ENCODE measurements at regions not wholly inside any gene's neighbourhood (a gene's known extent, or its start where the extent isn't known, plus 50 kb on each side); places are given as distances from the start of the nearest gene placed in this dataset.

DNA sequence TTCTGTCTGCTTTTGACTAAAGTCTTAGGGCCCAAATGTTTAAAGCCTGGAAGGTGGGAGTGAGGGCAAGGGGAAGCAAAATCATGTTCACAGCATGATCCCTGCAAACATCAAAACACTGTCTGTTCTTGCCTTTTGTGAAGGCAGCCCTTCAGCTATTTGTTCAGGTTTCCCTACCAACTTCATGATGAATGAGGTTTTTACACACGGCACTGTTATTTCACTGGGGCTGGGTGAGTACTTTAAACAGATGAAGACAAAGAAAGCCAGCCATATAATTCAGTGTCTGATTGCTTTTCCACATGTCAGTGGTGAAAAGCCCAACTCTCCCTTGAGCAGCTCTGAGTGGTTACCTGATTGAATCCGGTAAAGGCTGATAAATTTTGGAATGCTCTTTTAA lies 224.7 kb upstream of the GRAMD2B start:
- Mint-ChIP-seq H3K9me3 (no peaks in the 10 kb centered on the region), H3K27me3 (no peaks in the 10 kb centered on the region), H3K4me3 (no peak overlapping the region), H3K36me3 (ENCODE audit: low read depth) (no peaks in the 10 kb centered on the region), H3K27ac (no peak overlapping the region), H3K4me1 (no peaks in the 10 kb centered on the region)
- no peak for ATAC-seq (replicated peaks)

DNA sequence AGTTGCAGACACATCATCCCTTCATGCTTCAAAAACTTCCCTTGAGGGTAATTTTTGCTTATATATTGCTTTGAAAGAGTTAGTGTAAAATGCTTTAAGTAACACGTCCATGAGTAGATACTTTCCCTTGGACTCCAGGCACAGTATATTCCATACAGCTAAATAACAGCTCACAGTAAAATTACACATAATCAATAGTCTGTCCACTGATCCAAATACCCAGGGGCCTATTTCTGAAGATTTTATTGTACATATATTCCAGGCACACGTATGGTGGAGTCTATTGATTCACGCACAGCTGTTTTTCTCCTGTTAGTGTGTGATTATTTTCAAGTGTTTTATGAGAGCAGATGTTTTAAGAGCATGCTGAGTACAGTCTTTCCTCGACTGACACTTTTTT lies 223.7 kb upstream of the GRAMD2B start:
- H3K27ac Mint-ChIP-seq = no peak overlapping the region
- no peak for ATAC-seq (replicated peaks)
- no peak overlapping the region for H3K4me3 Mint-ChIP-seq
- no peaks in the 10 kb centered on the region for H3K9me3 Mint-ChIP-seq
- no peaks in the 10 kb centered on the region for H3K27me3 Mint-ChIP-seq
- H3K4me1 Mint-ChIP-seq = no peaks in the 10 kb centered on the region
- no peaks in the 10 kb centered on the region for H3K36me3 Mint-ChIP-seq (ENCODE audit: low read depth)

DNA sequence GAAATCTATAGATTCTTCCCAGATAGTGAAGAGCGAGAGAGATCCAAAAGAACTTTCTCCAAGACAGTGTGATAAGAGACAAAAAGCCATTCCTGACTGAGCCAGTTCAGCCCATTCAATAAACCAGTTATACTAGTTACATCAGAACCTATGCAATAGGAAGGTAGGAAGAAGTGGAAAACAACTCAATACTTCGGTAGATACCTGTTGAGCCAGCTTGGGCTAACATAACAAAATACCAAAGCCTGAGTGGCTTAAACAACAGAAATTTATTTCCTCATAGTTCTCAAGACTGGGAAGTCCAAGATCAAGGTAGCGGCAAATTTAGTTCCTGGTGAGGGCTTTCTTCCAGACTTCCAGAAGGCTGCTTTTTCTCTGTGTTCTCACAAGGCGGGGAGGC lies 214.5 kb upstream of the GRAMD2B start:
- no peak for ATAC-seq (replicated peaks)
- H3K36me3 Mint-ChIP-seq (ENCODE audit: low read depth) = no peaks in the 10 kb centered on the region
- peaks cover 5% of the 10 kb centered on the region for H3K27me3 Mint-ChIP-seq

DNA sequence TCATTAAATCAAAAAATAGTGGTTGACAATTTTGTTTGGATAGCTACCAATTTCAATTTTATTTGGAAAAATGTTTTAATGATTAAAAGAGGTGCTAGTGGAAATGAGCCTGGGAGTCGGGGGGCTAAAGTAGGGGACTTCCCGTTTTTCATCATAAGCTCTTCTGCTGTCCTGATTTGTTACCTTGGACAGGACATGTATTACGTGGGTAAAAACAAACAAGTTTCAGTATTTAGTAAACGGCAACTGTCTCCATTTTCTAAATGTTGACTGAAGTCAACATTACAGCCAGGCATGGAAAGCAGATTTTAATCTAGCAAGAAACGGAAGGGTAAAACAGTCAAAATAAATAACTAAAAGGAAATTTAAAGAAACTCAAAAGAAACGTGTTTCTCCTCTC lies 212.3 kb upstream of the GRAMD2B start:
- peaks cover 4% of the 10 kb centered on the region for H3K9me3 Mint-ChIP-seq
- H3K27me3 Mint-ChIP-seq = no peaks in the 10 kb centered on the region
- H3K4me3 Mint-ChIP-seq = no peak overlapping the region
- no peak for ATAC-seq (replicated peaks)
- no peak overlapping the region for H3K27ac Mint-ChIP-seq
- H3K36me3 Mint-ChIP-seq (ENCODE audit: low read depth) = no peaks in the 10 kb centered on the region
- no peaks in the 10 kb centered on the region for H3K4me1 Mint-ChIP-seq

More for the DNA sequence above, 214.5 kb upstream of the GRAMD2B start:
- H3K4me1 Mint-ChIP-seq = no peaks in the 10 kb centered on the region
- no peak overlapping the region for H3K4me3 Mint-ChIP-seq
- H3K9me3 Mint-ChIP-seq = peaks cover 12% of the 10 kb centered on the region
- H3K27ac Mint-ChIP-seq = no peak overlapping the region

DNA sequence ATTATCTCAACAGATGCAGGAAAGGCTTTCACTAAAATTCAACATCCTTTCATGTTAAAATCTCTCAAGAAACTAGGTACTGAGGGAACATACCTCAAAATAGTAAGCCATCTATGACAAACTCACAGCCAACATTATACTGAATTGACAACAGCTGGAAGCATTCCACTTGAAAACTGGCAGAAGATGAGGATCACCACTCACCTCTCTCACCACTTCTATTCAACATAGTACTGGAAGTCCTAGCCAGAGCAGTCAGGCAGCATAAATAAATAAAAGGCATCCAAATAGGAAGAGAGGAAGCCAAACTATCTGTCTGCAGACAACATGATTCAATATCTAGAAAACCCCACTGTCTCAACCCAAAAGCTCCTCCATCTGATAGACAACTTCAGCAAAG lies 203.6 kb upstream of the GRAMD2B start:
- peaks cover 3% of the 10 kb centered on the region for H3K9me3 Mint-ChIP-seq
- H3K27me3 Mint-ChIP-seq = no peaks in the 10 kb centered on the region
- no peaks in the 10 kb centered on the region for H3K4me1 Mint-ChIP-seq
- H3K4me3 Mint-ChIP-seq = no peak overlapping the region
- no peak overlapping the region for H3K27ac Mint-ChIP-seq
- no peaks in the 10 kb centered on the region for H3K36me3 Mint-ChIP-seq (ENCODE audit: low read depth)
- no peak for ATAC-seq (replicated peaks)

DNA sequence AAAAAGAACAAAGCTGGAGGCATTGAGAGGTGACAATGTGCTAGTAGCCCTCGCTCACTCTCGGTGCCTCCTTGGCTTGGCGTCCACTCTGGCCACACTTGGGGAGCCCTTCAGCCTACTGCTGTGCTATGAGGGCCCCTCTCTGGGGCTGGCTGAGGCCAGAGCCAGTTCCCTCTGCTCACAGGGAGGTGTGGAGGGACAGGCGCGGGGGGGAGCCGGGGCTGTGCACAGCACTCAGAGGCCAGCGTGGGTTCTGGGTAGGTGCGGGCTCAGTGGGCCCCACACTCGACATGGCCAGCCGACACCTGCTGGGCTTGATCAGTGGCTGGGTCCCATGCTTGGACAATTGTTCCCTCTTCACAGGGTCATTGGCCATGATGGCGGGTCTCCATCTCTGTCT lies 202.5 kb upstream of the GRAMD2B start:
- no peak overlapping the region for H3K27ac Mint-ChIP-seq
- H3K4me1 Mint-ChIP-seq = no peaks in the 10 kb centered on the region
- no peaks in the 10 kb centered on the region for H3K36me3 Mint-ChIP-seq (ENCODE audit: low read depth)
- H3K27me3 Mint-ChIP-seq = no peaks in the 10 kb centered on the region
- peaks cover 3% of the 10 kb centered on the region for H3K9me3 Mint-ChIP-seq
- H3K4me3 Mint-ChIP-seq = no peak overlapping the region
- ATAC-seq (replicated peaks) = no peak

DNA sequence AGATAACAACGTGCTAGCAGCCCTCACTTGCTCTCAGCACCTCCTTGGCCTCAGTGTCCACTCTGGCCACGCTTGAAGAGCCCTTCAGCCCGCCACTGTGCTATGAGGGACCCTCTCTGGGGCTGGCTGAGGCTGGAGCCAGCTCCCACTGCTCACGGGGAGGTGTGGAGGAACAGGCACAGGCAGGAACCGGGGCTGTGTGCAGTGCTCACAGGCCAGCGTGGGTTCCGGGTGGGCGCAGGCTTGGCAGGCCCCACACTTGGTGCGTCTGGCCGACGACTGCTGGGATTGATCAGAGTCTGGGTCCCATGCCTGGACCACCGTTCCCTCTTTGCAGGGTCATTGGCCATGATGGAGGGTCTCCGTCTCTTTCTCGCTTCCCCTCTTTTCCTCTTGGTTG lies 194.3 kb upstream of the GRAMD2B start:
- Mint-ChIP-seq H3K4me1 (no peaks in the 10 kb centered on the region), H3K36me3 (ENCODE audit: low read depth) (no peaks in the 10 kb centered on the region), H3K27me3 (no peaks in the 10 kb centered on the region), H3K4me3 (no peak overlapping the region), H3K27ac (no peak overlapping the region), H3K9me3 (peaks cover 9% of the 10 kb centered on the region)
- no peak for ATAC-seq (replicated peaks)

DNA sequence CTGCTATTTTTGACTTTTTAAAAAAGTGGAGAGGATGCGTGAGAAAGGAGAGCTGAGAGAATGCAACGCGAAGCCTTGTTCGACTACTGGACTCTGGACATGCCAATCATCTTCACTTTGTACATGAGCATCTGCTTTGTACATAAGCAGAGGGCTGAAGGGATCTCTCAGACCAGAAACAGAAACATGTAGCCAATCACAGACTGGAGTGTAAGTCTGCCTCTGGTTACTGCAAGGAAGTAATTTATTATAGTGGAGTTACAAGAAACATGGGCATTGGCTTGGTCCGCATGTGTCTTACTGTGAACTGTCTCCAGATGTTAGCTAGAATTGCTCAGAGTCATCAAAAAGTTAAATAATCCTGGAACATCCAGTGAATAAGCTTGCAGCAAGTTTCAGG lies 190.0 kb upstream of the GRAMD2B start:
- Mint-ChIP-seq H3K9me3 (no peaks in the 10 kb centered on the region), H3K4me3 (no peak overlapping the region), H3K27me3 (no peaks in the 10 kb centered on the region), H3K27ac (no peak overlapping the region), H3K36me3 (ENCODE audit: low read depth) (no peaks in the 10 kb centered on the region), H3K4me1 (no peaks in the 10 kb centered on the region)
- no peak for ATAC-seq (replicated peaks)

DNA sequence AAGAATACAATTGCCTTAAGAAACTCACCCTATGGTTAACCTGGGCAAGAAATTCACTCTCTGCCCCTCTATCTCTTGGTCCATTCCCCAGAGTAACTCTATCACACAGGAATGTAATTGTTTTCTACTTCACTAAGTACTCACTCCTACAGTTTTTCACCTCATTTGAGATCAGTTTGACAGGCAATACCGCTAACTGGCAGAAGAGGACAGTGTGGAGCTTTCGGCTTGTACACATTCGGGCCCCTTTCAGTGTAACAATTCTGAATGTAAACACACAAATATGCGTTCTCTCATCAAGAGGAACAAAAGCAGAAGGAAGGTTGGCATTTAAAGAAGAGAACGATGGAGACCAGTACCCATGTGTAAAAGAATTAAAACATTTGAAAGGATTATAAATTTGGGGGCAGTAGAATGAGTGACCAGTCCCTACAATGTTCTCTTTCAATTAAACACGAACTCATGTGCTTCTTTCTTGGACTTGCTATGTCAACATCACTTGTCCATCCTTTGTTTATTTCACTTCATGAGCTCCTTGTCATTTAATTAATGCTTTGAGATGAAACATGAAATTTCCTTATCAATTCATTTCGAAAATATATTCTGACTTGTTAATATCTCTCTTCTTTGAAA lies 188.5 kb upstream of the GRAMD2B start:
- Mint-ChIP-seq H3K4me1 (no peaks in the 10 kb centered on the region), H3K27ac (no peak overlapping the region), H3K27me3 (no peaks in the 10 kb centered on the region), H3K36me3 (ENCODE audit: low read depth) (no peaks in the 10 kb centered on the region), H3K4me3 (no peak overlapping the region), H3K9me3 (no peaks in the 10 kb centered on the region)
- no peak for ATAC-seq (replicated peaks)

DNA sequence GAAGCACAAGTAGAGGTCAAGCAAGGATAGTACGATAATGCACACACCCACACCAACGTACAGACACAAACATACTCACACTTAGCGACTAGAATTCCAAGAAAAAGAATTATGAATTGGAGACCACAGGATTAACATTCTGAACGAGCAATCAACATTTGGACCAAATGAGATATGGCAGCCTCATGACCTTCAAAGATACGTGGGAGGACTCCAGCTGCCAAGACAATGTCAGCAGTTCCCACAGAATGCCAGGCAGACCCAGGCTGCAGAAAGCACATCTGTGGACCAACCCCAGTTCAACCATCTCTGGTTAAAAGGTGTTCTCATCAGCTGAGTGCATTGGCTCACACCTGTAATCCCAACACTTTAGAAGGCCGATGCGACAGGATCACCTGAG lies 187.6 kb upstream of the GRAMD2B start:
- H3K9me3 Mint-ChIP-seq = no peaks in the 10 kb centered on the region
- ATAC-seq (replicated peaks) = no peak
- H3K36me3 Mint-ChIP-seq (ENCODE audit: low read depth) = no peaks in the 10 kb centered on the region
- no peak overlapping the region for H3K27ac Mint-ChIP-seq
- H3K4me1 Mint-ChIP-seq = no peaks in the 10 kb centered on the region
- H3K27me3 Mint-ChIP-seq = no peaks in the 10 kb centered on the region
- no peak overlapping the region for H3K4me3 Mint-ChIP-seq

DNA sequence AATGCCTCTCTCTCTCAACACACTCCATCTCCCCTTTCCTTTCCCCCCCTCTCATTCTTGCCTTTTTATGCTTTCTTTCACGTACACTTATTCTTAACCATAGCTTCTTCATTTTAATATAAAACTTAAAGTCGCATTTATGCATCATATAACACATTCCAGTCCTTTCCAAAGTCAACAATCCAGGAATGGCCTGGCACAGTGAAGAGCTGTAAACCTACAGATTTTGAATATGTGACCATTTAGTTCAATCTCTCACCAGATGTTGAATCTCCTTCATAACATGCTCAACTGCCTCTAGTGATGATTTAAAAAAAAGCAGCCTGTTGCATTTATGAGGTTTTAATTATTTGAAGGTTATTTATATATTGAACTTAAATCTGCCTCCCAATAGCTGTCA lies 186.2 kb upstream of the GRAMD2B start:
- Mint-ChIP-seq H3K27ac (no peak overlapping the region), H3K4me1 (peaks cover under 1% of the 10 kb centered on the region), H3K36me3 (ENCODE audit: low read depth) (no peaks in the 10 kb centered on the region), H3K27me3 (no peaks in the 10 kb centered on the region), H3K4me3 (no peak overlapping the region), H3K9me3 (no peaks in the 10 kb centered on the region)
- ATAC-seq (replicated peaks) = no peak

DNA sequence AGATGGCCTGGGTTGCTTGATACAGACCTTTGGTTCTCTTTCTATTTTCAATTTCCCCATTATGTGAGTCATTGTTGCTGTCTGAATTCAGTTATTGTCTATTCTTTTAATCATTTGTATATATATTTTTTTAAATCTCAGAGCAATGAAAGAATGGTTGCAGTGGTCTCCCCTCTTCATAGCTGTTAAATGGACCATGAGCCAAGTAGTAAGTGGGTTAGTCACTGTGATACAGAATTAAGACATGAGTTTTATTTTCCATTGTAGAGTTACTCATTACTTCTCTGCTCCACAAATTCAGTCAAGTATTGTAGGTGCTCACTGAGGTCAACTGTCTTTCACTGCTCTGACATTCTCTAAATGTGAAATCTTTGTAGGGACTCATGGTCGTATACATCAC lies 174.6 kb upstream of the GRAMD2B start:
- H3K4me1 Mint-ChIP-seq = no peaks in the 10 kb centered on the region
- H3K27me3 Mint-ChIP-seq = no peaks in the 10 kb centered on the region
- H3K36me3 Mint-ChIP-seq (ENCODE audit: low read depth) = no peaks in the 10 kb centered on the region
- no peak overlapping the region for H3K4me3 Mint-ChIP-seq
- no peak for ATAC-seq (replicated peaks)
- peaks cover 5% of the 10 kb centered on the region for H3K9me3 Mint-ChIP-seq
- H3K27ac Mint-ChIP-seq = no peak overlapping the region

DNA sequence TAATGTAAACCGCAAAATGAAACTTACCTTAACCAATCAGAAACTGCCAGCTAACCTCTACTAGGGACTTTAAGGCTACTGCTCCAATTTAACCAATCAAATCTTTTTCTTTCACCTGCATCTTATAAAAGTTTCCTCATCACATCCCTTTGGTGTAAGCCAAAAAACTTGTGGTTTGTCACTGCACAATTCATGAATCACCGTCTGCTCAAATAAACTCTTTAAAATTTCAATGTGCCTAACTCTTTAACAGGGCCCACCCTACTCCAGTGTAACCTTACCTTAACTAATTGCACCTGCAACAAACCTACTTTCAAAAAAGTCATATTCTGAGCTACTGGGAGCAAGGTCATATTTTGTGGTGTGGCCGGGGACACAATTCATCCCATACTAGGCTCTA lies 172.2 kb upstream of the GRAMD2B start:
- H3K4me1 Mint-ChIP-seq = no peaks in the 10 kb centered on the region
- H3K9me3 Mint-ChIP-seq = peaks cover 5% of the 10 kb centered on the region
- H3K36me3 Mint-ChIP-seq (ENCODE audit: low read depth) = no peaks in the 10 kb centered on the region
- ATAC-seq (replicated peaks) = no peak
- no peaks in the 10 kb centered on the region for H3K27me3 Mint-ChIP-seq
- H3K27ac Mint-ChIP-seq = no peak overlapping the region
- H3K4me3 Mint-ChIP-seq = no peak overlapping the region

DNA sequence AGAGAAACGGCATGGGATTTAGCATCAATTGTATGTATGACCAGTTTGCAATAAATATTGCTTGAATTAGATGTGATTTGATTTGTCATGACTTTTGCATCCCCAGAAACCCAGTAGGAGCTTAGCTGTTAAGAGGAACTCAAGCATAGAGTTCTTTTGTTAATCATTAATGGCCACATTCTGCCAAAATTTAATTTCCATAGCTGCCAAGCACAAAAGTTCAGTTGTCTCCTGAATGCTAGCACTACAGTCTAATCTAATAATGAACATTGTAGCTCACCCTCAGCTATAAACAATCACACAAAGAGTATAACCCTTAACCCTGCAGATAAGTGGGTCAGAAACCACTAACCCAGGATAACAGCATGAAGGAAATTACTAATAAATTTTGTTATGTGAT lies 169.8 kb upstream of the GRAMD2B start:
- Mint-ChIP-seq H3K27ac (no peak overlapping the region), H3K4me1 (no peaks in the 10 kb centered on the region), H3K36me3 (ENCODE audit: low read depth) (no peaks in the 10 kb centered on the region), H3K4me3 (no peak overlapping the region), H3K27me3 (no peaks in the 10 kb centered on the region), H3K9me3 (peaks cover 10% of the 10 kb centered on the region)
- ATAC-seq (replicated peaks) = no peak

DNA sequence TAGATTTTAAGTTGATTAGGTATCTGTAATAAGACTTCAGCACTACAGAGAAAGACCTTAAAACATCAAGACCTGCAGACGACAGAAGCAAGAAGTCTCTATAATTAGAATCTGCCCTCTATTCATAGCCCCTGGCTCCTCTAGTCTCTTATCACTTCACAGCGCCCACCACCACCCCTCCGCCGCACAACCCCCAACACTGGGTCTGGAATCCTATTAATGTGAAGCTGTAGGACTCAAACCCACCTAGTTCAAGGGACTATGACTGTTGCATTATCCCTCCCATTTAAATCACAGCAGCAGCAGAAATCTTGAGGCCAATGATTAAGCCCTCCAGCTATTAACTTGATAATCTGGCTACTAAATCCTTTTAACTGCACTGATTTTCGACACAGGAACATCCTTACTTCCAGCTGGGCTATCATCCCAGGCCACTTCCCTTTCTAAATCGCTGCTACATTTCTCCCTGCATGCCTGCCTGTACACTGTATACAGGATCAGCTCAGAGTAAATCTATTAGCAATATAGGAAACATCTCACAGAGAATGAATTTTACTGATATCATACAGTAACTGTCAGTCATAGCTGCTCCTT lies 159.5 kb upstream of the GRAMD2B start:
- Mint-ChIP-seq H3K36me3 (ENCODE audit: low read depth) (no peaks in the 10 kb centered on the region), H3K27ac (no peak overlapping the region), H3K9me3 (peaks cover 13% of the 10 kb centered on the region), H3K4me1 (no peaks in the 10 kb centered on the region), H3K27me3 (no peaks in the 10 kb centered on the region), H3K4me3 (no peak overlapping the region)
- ATAC-seq (replicated peaks) = no peak

DNA sequence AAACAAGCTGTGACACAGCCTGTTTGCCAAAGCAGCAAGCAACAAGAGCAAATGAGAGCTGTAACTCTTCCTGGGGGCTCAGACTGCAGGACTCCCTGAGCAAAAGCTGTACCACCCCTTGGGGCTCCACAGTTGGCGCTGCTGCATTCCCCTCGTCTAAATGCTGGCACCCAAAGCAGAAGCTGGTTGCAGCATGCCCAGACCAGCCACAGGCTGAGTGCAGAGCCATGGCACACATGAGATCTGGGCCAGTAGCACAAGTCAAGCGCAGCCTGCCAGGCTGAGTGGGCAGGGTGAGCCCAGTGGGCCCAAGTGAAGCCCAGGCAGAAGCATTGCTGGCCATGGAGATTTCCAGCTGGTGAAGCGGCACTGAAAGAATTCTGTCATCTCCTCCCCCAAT lies 157.3 kb upstream of the GRAMD2B start:
- Mint-ChIP-seq H3K4me1 (no peaks in the 10 kb centered on the region), H3K27me3 (no peaks in the 10 kb centered on the region), H3K36me3 (ENCODE audit: low read depth) (no peaks in the 10 kb centered on the region), H3K4me3 (no peak overlapping the region), H3K9me3 (no peaks in the 10 kb centered on the region), H3K27ac (no peak overlapping the region)
- no peak for ATAC-seq (replicated peaks)

All from activated T-helper 17 cell treated with anti-CD3 and anti-CD28 coated beads, Interleukin-2, amount 50 U/mL, for 72 hours (primary cell).